ENCODE measurements at regions not wholly inside any gene's neighbourhood (a gene's known extent, or its start where the extent isn't known, plus 50 kb on each side); places are given as distances from the start of the nearest gene placed in this dataset.

DNA sequence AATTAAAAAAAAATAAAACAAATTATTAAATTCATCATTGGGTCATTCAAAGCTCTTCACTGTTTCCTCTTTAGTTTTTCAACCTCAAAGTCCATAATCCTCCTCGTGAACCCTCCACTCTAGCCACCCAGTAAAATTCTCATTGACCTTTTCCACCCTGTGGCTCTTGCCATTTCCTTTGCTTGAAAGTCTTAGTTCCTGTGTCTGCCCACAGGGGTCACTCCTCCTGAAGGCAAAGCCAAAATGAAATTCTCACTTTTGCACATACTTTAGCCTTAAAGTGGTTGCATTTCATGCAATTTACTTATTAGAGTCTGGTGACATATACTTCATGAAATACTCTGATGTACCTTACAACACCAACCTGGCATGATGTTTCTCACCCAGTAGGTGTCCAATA is 263.7 kb downstream of the BMP2 start:
- 0% methylated on average over 1 of the region's 1 CpG for WGBS (ENCODE audit: low lambda C conversion rate)
- CTCF ChIA-PET (ENCODE audit: low intra/inter-chr PET ratio, low total read pairs): no interaction called here
- Histone ChIP-seq H3K27ac (ENCODE audit: extremely low read length, insufficient read depth, low read length) (no peak overlapping the region), H4K20me1 (ENCODE audit: insufficient read depth, low read length) (no peaks in the 10 kb centered on the region), H3K9ac (ENCODE audit: insufficient read depth, low read depth, low read length) (no peak overlapping the region), H2AFZ (ENCODE audit: low read length) (no peak overlapping the region), H3K4me2 (ENCODE audit: low read depth, low read length) (no peak overlapping the region), H3K27me3 (ENCODE audit: control insufficient read depth in 1 of 2, insufficient read depth in 2 of 2, low read length in 2 of 2) (no peaks in the 10 kb centered on the region), H3K79me2 (ENCODE audit: insufficient read depth, low read length) (no peaks in the 10 kb centered on the region), H3K4me1 (ENCODE audit: insufficient read depth, low read length) (no peaks in the 10 kb centered on the region), H3K36me3 (replicated peaks in 1 of 2; ENCODE audit: control insufficient read depth in 1 of 2, insufficient read depth in 2 of 2, low read length in 2 of 2) (no peaks in the 10 kb centered on the region), H3K4me3 (replicated peaks in 1 of 3; ENCODE audit: insufficient read depth in 1 of 3, low read depth in 2 of 3, low read length in 3 of 3) (no peak overlapping the region), H3K9me3 (ENCODE audit: low read length) (peaks cover 72% of the 10 kb centered on the region)
- FAIRE-seq (no peak), ATAC-seq (peak; percentile 52; the same call in 2 of the 3 replicates), DNase-seq (ENCODE audit: low spot score) (peak; percentile 5)
- TF ChIP-seq, protein P1, sequence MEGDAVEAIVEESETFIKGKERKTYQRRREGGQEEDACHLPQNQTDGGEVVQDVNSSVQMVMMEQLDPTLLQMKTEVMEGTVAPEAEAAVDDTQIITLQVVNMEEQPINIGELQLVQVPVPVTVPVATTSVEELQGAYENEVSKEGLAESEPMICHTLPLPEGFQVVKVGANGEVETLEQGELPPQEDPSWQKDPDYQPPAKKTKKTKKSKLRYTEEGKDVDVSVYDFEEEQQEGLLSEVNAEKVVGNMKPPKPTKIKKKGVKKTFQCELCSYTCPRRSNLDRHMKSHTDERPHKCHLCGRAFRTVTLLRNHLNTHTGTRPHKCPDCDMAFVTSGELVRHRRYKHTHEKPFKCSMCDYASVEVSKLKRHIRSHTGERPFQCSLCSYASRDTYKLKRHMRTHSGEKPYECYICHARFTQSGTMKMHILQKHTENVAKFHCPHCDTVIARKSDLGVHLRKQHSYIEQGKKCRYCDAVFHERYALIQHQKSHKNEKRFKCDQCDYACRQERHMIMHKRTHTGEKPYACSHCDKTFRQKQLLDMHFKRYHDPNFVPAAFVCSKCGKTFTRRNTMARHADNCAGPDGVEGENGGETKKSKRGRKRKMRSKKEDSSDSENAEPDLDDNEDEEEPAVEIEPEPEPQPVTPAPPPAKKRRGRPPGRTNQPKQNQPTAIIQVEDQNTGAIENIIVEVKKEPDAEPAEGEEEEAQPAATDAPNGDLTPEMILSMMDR (CRISPR knock-in tag; IDR thresholded peaks at IDR 0.05): peak; percentile 45
- 0 out of 2 replicates have a peak, but pooled peaks have one; percentile 9 for TF ChIP-seq STAG1 (CRISPR knock-in tag; IDR thresholded peaks at IDR 0.05)
- TF ChIP-seq, protein P2, sequence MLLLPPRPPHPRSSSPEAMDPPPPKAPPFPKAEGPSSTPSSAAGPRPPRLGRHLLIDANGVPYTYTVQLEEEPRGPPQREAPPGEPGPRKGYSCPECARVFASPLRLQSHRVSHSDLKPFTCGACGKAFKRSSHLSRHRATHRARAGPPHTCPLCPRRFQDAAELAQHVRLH (CRISPR knock-in tag; IDR thresholded peaks at IDR 0.05; ENCODE audit: borderline replicate concordance, low read depth): no peak
- no peak for TF ChIP-seq PPARG (CRISPR knock-in tag; conservative IDR thresholded peaks at IDR 0.05)
- BruUV-seq (replicated peaks): no TSS peak
- POLR2A ChIA-PET: no interaction called here
- in situ Hi-C loops (cut with HindIII; ENCODE audit: extremely low pct_ligation_motif_present, low pct_unique_long_range_greater_than_20kb) (no loop called here), intact Hi-C loops (cut with micrococcal nuclease; ENCODE audit: unreplicated experiment) (no loop called here)

DNA sequence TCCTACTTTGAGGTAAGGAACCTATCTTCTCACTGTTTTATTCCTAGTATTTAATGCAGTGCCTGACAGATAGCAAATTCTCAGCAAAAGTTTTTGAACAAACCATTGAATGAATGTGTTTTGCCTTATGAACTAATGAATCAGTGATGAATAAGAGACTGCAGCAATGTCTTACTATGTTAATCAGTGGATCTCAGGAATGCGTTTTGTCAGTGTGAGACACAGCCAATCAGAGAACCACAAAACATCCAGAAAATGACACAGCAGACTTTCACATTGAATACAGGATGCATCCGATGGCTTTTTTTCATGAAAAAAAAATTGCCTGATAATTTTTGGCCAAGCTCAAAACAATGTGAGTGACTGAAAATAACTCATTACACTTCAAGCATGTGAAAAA is 270.5 kb downstream of the BMP2 start:
- DNase-seq (ENCODE audit: low spot score) (no peak), FAIRE-seq (no peak), ATAC-seq (no peak)
- BruUV-seq (replicated peaks): no TSS peak
- 2% methylated on average over 2 of the region's 2 CpGs for WGBS (ENCODE audit: low lambda C conversion rate)
- Histone ChIP-seq H3K36me3 (replicated peaks in 1 of 2; ENCODE audit: control insufficient read depth in 1 of 2, insufficient read depth in 2 of 2, low read length in 2 of 2) (no peaks in the 10 kb centered on the region), H3K9me3 (ENCODE audit: low read length) (peaks cover 54% of the 10 kb centered on the region), H3K79me2 (ENCODE audit: insufficient read depth, low read length) (no peaks in the 10 kb centered on the region), H3K9ac (ENCODE audit: insufficient read depth, low read depth, low read length) (no peak overlapping the region), H3K4me3 (replicated peaks in 1 of 3; ENCODE audit: insufficient read depth in 1 of 3, low read depth in 2 of 3, low read length in 3 of 3) (no peak overlapping the region), H2AFZ (ENCODE audit: low read length) (no peak overlapping the region), H3K4me1 (ENCODE audit: insufficient read depth, low read length) (no peaks in the 10 kb centered on the region), H3K4me2 (ENCODE audit: low read depth, low read length) (no peak overlapping the region), H3K27me3 (ENCODE audit: control insufficient read depth in 1 of 2, insufficient read depth in 2 of 2, low read length in 2 of 2) (no peaks in the 10 kb centered on the region), H3K27ac (ENCODE audit: extremely low read length, insufficient read depth, low read length) (no peak overlapping the region), H4K20me1 (ENCODE audit: insufficient read depth, low read length) (no peaks in the 10 kb centered on the region)
- ChIA-PET POLR2A (no interaction called here), CTCF (ENCODE audit: low intra/inter-chr PET ratio, low total read pairs) (no interaction called here)
- intact Hi-C loops (cut with micrococcal nuclease; ENCODE audit: unreplicated experiment): no loop called here
- in situ Hi-C loops (cut with HindIII; ENCODE audit: extremely low pct_ligation_motif_present, low pct_unique_long_range_greater_than_20kb): no loop called here
- TF ChIP-seq ZNF350 (CRISPR knock-in tag; IDR thresholded peaks at IDR 0.05; ENCODE audit: borderline replicate concordance, low read depth) (no peak), GATA4 (IDR thresholded peaks at IDR 0.05; ENCODE audit: borderline replicate concordance, low read depth) (no peak), CEBPB (IDR thresholded peaks at IDR 0.05; ENCODE audit: borderline replicate concordance, low read depth, low read length) (no peak), GLI4 (CRISPR knock-in tag; IDR thresholded peaks at IDR 0.05; ENCODE audit: borderline replicate concordance) (no peak), ZNF713 (CRISPR knock-in tag; IDR thresholded peaks at IDR 0.05) (no peak), NR2F2 (IDR thresholded peaks at IDR 0.05; ENCODE audit: borderline replicate concordance, low read depth) (no peak), ZNF205 (CRISPR knock-in tag; IDR thresholded peaks at IDR 0.05) (no peak), ZFAT (CRISPR knock-in tag; conservative IDR thresholded peaks at IDR 0.05) (no peak), SP1 (IDR thresholded peaks at IDR 0.05) (no peak), SP1 (CRISPR knock-in tag; IDR thresholded peaks at IDR 0.05) (no peak), HDAC2 (CRISPR knock-in tag; IDR thresholded peaks at IDR 0.05) (no peak)
- TF ChIP-seq, protein P3, sequence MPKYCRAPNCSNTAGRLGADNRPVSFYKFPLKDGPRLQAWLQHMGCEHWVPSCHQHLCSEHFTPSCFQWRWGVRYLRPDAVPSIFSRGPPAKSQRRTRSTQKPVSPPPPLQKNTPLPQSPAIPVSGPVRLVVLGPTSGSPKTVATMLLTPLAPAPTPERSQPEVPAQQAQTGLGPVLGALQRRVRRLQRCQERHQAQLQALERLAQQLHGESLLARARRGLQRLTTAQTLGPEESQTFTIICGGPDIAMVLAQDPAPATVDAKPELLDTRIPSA (CRISPR knock-in tag; IDR thresholded peaks at IDR 0.05; ENCODE audit: borderline replicate concordance): no peak
- TF ChIP-seq, protein P4, sequence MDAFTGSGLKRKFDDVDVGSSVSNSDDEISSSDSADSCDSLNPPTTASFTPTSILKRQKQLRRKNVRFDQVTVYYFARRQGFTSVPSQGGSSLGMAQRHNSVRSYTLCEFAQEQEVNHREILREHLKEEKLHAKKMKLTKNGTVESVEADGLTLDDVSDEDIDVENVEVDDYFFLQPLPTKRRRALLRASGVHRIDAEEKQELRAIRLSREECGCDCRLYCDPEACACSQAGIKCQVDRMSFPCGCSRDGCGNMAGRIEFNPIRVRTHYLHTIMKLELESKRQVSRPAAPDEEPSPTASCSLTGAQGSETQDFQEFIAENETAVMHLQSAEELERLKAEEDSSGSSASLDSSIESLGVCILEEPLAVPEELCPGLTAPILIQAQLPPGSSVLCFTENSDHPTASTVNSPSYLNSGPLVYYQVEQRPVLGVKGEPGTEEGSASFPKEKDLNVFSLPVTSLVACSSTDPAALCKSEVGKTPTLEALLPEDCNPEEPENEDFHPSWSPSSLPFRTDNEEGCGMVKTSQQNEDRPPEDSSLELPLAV (CRISPR knock-in tag; conservative IDR thresholded peaks at IDR 0.05; ENCODE audit: low read depth): no peak
